Transverse colon (tissue), 4 donors: ENCODE measurements at regions not wholly inside any gene's neighbourhood (a gene's known extent, or its start where the extent isn't known, plus 50 kb on each side); places are given as distances from the start of the nearest gene placed in this dataset.

ENCODE experiments used
- DNase-seq: peaks from one replicate; pipeline ENCODE4 v3.0.0-alpha.2; 2019
- H3K27ac ChIP-seq, 4 donors: fragments of 200-600 bp; sonication (generic); 2 replicates each; pipeline ENCODE4 v1.5.1; 2016 to 2018; ENCODE audit warnings: inconsistent platforms in 4 of 4
- H3K27me3 ChIP-seq: fragments of 200-600 bp; sonication (generic); 2 replicates; pipeline ENCODE4 v1.5.1; 2017; ENCODE audit warnings: inconsistent platforms
- H3K36me3 ChIP-seq, 4 donors: fragments of 200-600 bp; sonication (generic); 2 replicates each; pipeline ENCODE4 v1.5.1; 2017 to 2019; ENCODE audit warnings: inconsistent platforms in 4 of 4
- H3K4me1 ChIP-seq, 4 donors: fragments of 200-600 bp; sonication (generic); 2 replicates each; pipeline ENCODE4 v1.5.1; 2017 to 2020; ENCODE audit warnings: inconsistent platforms in 4 of 4
- H3K4me3 ChIP-seq, 4 donors: fragments of 200-600 bp; sonication (generic); 1 replicate in 1 of 4; 2 replicates in 3 of 4; pipeline versions ENCODE4 v1.5.1 to v1.6.1; 2017 to 2019; ENCODE audit warnings: inconsistent platforms in 4 of 4
- H3K9me3 ChIP-seq, 2 donors: fragments of 200-600 bp; sonication (generic); 2 replicates each; pipeline ENCODE4 v1.5.1; 2017 to 2019; ENCODE audit warnings: inconsistent platforms in 2 of 2
- EP300 ChIP-seq: sonication (generic); formaldehyde crosslinking; IDR thresholded peaks from one replicate; pipeline ENCODE4 v1.6.1; 2017; ENCODE audit warnings: antibody characterized with exemption, low read depth
- POLR2A ChIP-seq: fragments of 450-650 bp; IDR thresholded peaks from one replicate; pipeline ENCODE4 v1.6.1; 2016; ENCODE audit warnings: antibody characterized with exemption, mild to moderate bottlenecking, moderate library complexity
- POLR2AphosphoS5 ChIP-seq, 3 donors: sonication (generic); formaldehyde crosslinking; IDR thresholded peaks; one replicate each; pipeline ENCODE4 v1.6.1; 2016; ENCODE audit warnings: antibody characterized with exemption in 3 of 3
- whole genome bisulfite sequencing, 2 donors: methylation state at CpG; one replicate each; pipeline ENCODE4 v1.1.5; 2018; ENCODE audit warnings: low coverage in 1 of 2; 5-methylcytosine and 5-hydroxymethylcytosine counted together
- in situ Hi-C, 4 donors: fragments of 200-750 bp; cut with MboI; loops; one replicate each; pipeline versions ENCODE4 v1.15.0 to v1.15.1; 2017; ENCODE audit warnings: low sequenced_read_pairs in 3 of 4, low pct_ligation_motif_present in 1 of 4, low pct_unique_long_range_greater_than_20kb in 1 of 4
- intact Hi-C: fragments of 100-400 bp; cut with DNase I; formaldehyde crosslinking; loops from one replicate; pipeline ENCODE4 v1.15.1; 2023; ENCODE audit warnings: low total_unique reads
- TF ChIP-seq, protein P1 (sequence below), 5 experiments: fragments of 200-600 bp in 3 of 5; fragments of 450-650 bp in 2 of 5; sonication (generic) in 3 of 5; IDR thresholded peaks; 1 replicate in 2 of 5; 2 replicates in 3 of 5; pipeline ENCODE4 v1.5.1; 2016 to 2017; ENCODE audit warnings: antibody characterized with exemption in 5 of 5, inconsistent platforms in 3 of 5, mild to moderate bottlenecking in 2 of 5, moderate library complexity in 1 of 5

DNA sequence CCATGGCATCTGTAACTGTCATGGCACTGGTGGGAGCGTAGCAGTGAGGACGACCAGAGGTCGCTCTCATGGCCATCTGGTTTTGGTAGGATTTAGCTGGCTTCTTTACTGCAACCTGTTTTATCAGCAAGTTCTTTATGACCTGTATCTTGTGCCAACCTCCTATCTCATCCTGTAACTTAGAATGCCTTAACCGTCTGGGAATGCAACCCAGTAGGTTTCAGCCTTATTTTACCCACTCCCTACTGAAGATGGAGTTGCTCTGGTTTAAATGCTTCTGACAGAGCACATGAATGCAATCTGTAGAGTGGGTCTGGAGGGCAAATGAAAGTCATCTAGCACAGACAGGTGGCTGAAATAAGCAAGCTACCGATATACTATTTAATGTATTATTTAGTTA, 55.3 kb upstream of the OPN4 start:
- DNase-seq: no peak
- 51 to 52% methylated on average over 4 to 5 of the region's 5 CpGs for WGBS, 2 donors
- H3K4me1 ChIP-seq: peaks cover 0 to 4% (median 0%) of the 10 kb centered on the region in 4 donors
- no peaks in the 10 kb centered on the region for H3K27me3 ChIP-seq
- intact Hi-C loops (no loop called here), in situ Hi-C loops (loop anchor here in 1 of 4 donors (25.0 kb wide), 1 partner anchor 212 kb away; no protein-coding TSS in a partner anchor)
- no peaks in the 10 kb centered on the region for H3K9me3 ChIP-seq
- no peaks in the 10 kb centered on the region for H3K36me3 ChIP-seq
- H3K4me3 ChIP-seq: no peak overlapping the region
- no peak overlapping the region for H3K27ac ChIP-seq
- TF ChIP-seq POLR2AphosphoS5 (IDR thresholded peaks at IDR 0.05) (no peak), POLR2A (no peak), EP300 (no peak)
- TF ChIP-seq, protein P1, sequence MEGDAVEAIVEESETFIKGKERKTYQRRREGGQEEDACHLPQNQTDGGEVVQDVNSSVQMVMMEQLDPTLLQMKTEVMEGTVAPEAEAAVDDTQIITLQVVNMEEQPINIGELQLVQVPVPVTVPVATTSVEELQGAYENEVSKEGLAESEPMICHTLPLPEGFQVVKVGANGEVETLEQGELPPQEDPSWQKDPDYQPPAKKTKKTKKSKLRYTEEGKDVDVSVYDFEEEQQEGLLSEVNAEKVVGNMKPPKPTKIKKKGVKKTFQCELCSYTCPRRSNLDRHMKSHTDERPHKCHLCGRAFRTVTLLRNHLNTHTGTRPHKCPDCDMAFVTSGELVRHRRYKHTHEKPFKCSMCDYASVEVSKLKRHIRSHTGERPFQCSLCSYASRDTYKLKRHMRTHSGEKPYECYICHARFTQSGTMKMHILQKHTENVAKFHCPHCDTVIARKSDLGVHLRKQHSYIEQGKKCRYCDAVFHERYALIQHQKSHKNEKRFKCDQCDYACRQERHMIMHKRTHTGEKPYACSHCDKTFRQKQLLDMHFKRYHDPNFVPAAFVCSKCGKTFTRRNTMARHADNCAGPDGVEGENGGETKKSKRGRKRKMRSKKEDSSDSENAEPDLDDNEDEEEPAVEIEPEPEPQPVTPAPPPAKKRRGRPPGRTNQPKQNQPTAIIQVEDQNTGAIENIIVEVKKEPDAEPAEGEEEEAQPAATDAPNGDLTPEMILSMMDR (IDR thresholded peaks at IDR 0.05): no peak

DNA sequence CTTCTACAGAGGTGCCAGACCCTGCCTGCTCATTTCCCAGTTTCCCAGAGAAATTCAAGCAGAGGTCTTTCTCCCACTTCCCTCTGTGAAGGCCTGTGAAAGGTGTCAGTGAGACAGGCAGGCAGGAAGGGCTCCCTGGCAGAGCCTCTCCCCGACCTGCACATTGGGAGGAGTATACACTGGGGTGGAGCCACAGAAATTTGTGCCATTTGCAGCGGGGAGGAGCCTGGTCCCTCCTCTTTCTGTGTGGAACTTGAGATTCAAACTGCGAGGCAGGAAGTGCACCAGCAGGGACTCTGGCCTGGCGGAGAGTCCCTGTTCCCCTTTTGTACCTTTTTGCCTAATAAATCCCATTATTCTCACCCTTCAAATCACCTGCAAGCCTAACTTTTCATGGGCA, 54.6 kb upstream of the OPN4 start:
- WGBS, 2 donors: 38% methylated on average over 4 of the region's 4 CpGs; no CpG with 5 or more reads in 1 of the 2 donors
- DNase-seq: peak; percentile 64
- in situ Hi-C loops (loop anchor here in 1 of 4 donors (25.0 kb wide), 1 partner anchor 212 kb away; no protein-coding TSS in a partner anchor), intact Hi-C loops (loop anchor here (1.0 kb wide), 1 partner anchor 43 kb away; no protein-coding TSS in a partner anchor)
- Histone ChIP-seq H3K27me3 (no peaks in the 10 kb centered on the region), H3K9me3 (no peaks in the 10 kb centered on the region), H3K36me3 (no peaks in the 10 kb centered on the region), H3K4me3 (no peak overlapping the region), H3K27ac (peak overlapping the region in 1 of 4 donors; percentile 56), H3K4me1 (peaks cover 0 to 4% (median 0%) of the 10 kb centered on the region in 4 donors)
- peak in 1 of 3 donors; percentile 9 for TF ChIP-seq POLR2AphosphoS5 (IDR thresholded peaks at IDR 0.05)
- TF ChIP-seq, protein P1 (IDR thresholded peaks at IDR 0.05): no peak

DNA sequence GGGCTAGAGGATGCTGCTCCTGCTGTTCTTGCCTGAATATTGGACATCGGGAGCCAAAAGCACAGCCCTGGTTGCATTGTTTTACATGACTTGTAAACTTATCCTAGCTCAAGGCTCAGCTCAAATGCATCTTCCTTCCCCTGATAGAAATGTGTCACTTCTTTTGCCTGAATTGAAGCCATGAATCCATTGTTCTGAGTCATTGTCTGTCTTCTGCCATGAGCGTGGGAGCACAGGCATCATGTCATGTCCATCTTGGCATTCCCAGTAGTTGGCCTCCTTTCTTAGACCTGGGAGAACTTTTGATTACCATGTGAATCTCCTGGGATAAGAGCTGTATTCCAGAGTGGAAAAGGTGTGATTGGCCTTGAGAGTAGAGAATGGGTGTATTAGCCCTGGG, 54.1 kb upstream of the OPN4 start:
- WGBS, 2 donors: 86 to 96% methylated on average over 1 to 2 of the region's 2 CpGs
- TF ChIP-seq POLR2A: no peak
- no peak for TF ChIP-seq POLR2AphosphoS5 (IDR thresholded peaks at IDR 0.05)
- TF ChIP-seq, protein P1 (IDR thresholded peaks at IDR 0.05): no peak
- no peak for TF ChIP-seq EP300
- Histone ChIP-seq H3K9me3 (no peaks in the 10 kb centered on the region), H3K27me3 (no peaks in the 10 kb centered on the region), H3K36me3 (no peaks in the 10 kb centered on the region), H3K4me1 (peaks cover 0 to 4% (median 0%) of the 10 kb centered on the region in 4 donors), H3K4me3 (no peak overlapping the region), H3K27ac (peak overlapping the region in 1 of 4 donors; percentile 56)
- in situ Hi-C loops: no loop called here
- no peak for DNase-seq
- intact Hi-C loops: loop anchor here (1.0 kb wide), 1 partner anchor 44 kb away; no protein-coding TSS in a partner anchor

DNA sequence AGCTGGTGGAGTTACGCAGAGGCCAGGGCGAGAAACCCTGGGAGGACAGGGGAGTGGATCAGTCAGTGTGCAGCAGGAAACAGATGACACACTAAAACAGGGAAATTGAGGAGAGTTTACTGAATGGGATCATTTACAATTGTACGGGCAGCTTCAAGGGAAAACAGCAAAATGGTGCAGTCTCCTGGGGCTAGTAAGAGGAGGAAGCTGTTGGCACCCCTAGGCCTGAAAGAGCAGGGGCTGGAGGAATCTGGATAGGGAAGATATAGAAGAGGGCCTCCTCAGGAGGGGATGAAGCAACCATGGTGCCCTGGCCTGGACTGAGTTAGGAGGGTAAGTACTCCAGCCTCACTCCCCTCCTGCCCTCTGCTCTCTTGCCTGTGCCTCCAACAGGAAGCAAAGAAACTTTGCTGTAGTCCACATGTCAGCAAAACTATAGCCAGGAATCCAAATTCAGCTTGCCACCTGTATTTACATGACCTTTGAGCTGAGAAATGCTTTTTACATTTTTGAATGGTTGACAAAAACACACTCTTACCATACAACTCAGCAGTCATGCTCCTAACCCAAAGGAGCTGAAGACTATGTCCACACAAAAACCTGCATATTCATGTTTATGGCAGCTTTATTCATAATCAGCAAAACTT, 52.3 kb upstream of the OPN4 start:
- Histone ChIP-seq H3K36me3 (no peaks in the 10 kb centered on the region), H3K9me3 (no peaks in the 10 kb centered on the region), H3K4me1 (peaks cover 0 to 4% (median 0%) of the 10 kb centered on the region in 4 donors), H3K27me3 (no peaks in the 10 kb centered on the region), H3K4me3 (no peak overlapping the region), H3K27ac (no peak overlapping the region)
- intact Hi-C loops (no loop called here), in situ Hi-C loops (no loop called here)
- no peak for DNase-seq
- no peak for TF ChIP-seq POLR2AphosphoS5 (IDR thresholded peaks at IDR 0.05)
- no peak for TF ChIP-seq POLR2A
- TF ChIP-seq, protein P1 (IDR thresholded peaks at IDR 0.05): no peak
- TF ChIP-seq EP300: no peak
- 73 to 80% methylated on average over 3 of the region's 3 CpGs for WGBS, 2 donors
